ENCODE measurements at regions not wholly inside any gene's neighbourhood (a gene's known extent, or its start where the extent isn't known, plus 50 kb on each side); places are given as distances from the start of the nearest gene placed in this dataset.
"Not testable (repeated sequence)": the region's sequence is repeated elsewhere in the genome, so short reads cannot be mapped to it uniquely, and the experiment has no call there.

GRCh38 chr1:213808288-213808687 is 179.5 kb upstream of the PROX1 start:
- not testable (repeated sequence) for TF ChIP-seq CTCF (IDR thresholded peaks at IDR 0.05; ENCODE audit: poor library complexity); EZH2phosphoT487 (IDR thresholded peaks at IDR 0.05; ENCODE audit: low read depth, severe bottlenecking, unreplicated experiment)

All from hepatocyte (in vitro differentiated cells).